Mucosa of descending colon (tissue), 3 donors: ENCODE measurements at regions not wholly inside any gene's neighbourhood (a gene's known extent, or its start where the extent isn't known, plus 50 kb on each side); places are given as distances from the start of the nearest gene placed in this dataset.
"Not testable (repeated sequence)": the region's sequence is repeated elsewhere in the genome, so short reads cannot be mapped to it uniquely, and the experiment has no call there.

Source experiments
- ATAC-seq: fragments of 200-7000 bp; cut with Tn5 transposase; one replicate; pipeline ENCODE4 v1.9.1; 2020; ENCODE audit warnings: mild to moderate bottlenecking, moderate library complexity
- DNase-seq, 3 donors: peaks; one replicate each; pipeline ENCODE4 v3.0.0-alpha.2; 2020
- H3K36me3 ChIP-seq: fragments of 200-600 bp; one replicate; pipeline ENCODE4 v1.8.0; 2021; ENCODE audit warnings: low read depth, mild to moderate bottlenecking
- H3K4me1 ChIP-seq: fragments of 200-600 bp; one replicate; pipeline ENCODE4 v1.8.0; 2021; ENCODE audit warnings: low read depth, mild to moderate bottlenecking
- H3K4me3 ChIP-seq: fragments of 200-600 bp; one replicate; pipeline ENCODE4 v1.8.0; 2021; ENCODE audit warnings: mild to moderate bottlenecking
- H3K9me3 ChIP-seq: fragments of 200-600 bp; one replicate; pipeline ENCODE4 v1.8.0; 2021; ENCODE audit warnings: mild to moderate bottlenecking
- CTCF ChIP-seq: fragments of 200-600 bp; IDR thresholded peaks from one replicate; pipeline ENCODE4 v1.8.0; 2022; ENCODE audit warnings: antibody characterized with exemption, mild to moderate bottlenecking
- intact Hi-C, 2 donors: fragments of 100-400 bp; cut with DNase I in 1 of 2; cut with micrococcal nuclease in 1 of 2; formaldehyde crosslinking; loops; one replicate each; pipeline versions ENCODE4 v1.11.0 to v1.11.1; 2022; cut with DNase I, micrococcal nuclease
- donor health status: DM: no; HTN: no; CAD: no; lungs with moderate emphysema.
- donor health status: DM: no; HTN: no; CAD: no.
- donor health status: DM: no; HTN: yes; CAD: no.

GRCh38 chr2:103196802-103197201, 435.0 kb downstream of the TMEM182 start:
- Histone ChIP-seq H3K4me1 (no peaks in the 10 kb centered on the region), H3K36me3 (no peaks in the 10 kb centered on the region), H3K9me3 (no peaks in the 10 kb centered on the region), H3K4me3 (no peak overlapping the region)
- intact Hi-C loops: no loop called here
- DNase-seq: no peak
- no peak for TF ChIP-seq CTCF
- no peak for ATAC-seq

- intact Hi-C loops, H3K4me1 ChIP-seq, H3K4me3 ChIP-seq, H3K36me3 ChIP-seq, H3K9me3 ChIP-seq, ATAC-seq, DNase-seq: not testable (repeated sequence)
Observed at GRCh38 chr2:103200774-103201173, 438.9 kb downstream of the TMEM182 start.

GRCh38 chr2:103208916-103209315, 447.1 kb downstream of the TMEM182 start:
- H3K4me1 ChIP-seq: peaks cover 7% of the 10 kb centered on the region
- no peak overlapping the region for H3K4me3 ChIP-seq
- H3K9me3 ChIP-seq: no peaks in the 10 kb centered on the region
- H3K36me3 ChIP-seq: no peaks in the 10 kb centered on the region
- no peak for TF ChIP-seq CTCF
- peak; percentile 78 for ATAC-seq
- intact Hi-C loops: no loop called here
- peak in 1 of 3 donors; percentile 22 for DNase-seq

GRCh38 chr2:103213028-103213542, 451.3 kb downstream of the TMEM182 start:
- DNase-seq (no peak), ATAC-seq (peak; percentile 47)
- TF ChIP-seq CTCF: no peak
- peaks cover 7% of the 10 kb centered on the region for H3K4me1 ChIP-seq
- no peaks in the 10 kb centered on the region for H3K36me3 ChIP-seq
- H3K4me3 ChIP-seq: no peak overlapping the region
- intact Hi-C loops: no loop called here
- no peaks in the 10 kb centered on the region for H3K9me3 ChIP-seq

GRCh38 chr2:103218516-103218915, 456.7 kb downstream of the TMEM182 start:
- Histone ChIP-seq H3K9me3 (no peaks in the 10 kb centered on the region), H3K4me1 (no peaks in the 10 kb centered on the region), H3K4me3 (no peak overlapping the region), H3K36me3 (no peaks in the 10 kb centered on the region)
- ATAC-seq (no peak), DNase-seq (no peak)
- no peak for TF ChIP-seq CTCF
- intact Hi-C loops: no loop called here

- intact Hi-C loops: no loop called here
- H3K4me3 ChIP-seq: no peak overlapping the region
- ATAC-seq (no peak), DNase-seq (no peak)
- H3K9me3 ChIP-seq: no peaks in the 10 kb centered on the region
- H3K4me1 ChIP-seq: no peaks in the 10 kb centered on the region
- no peaks in the 10 kb centered on the region for H3K36me3 ChIP-seq
- no peak for TF ChIP-seq CTCF
Observed at GRCh38 chr2:103219398-103219797, 457.6 kb downstream of the TMEM182 start.
